Rectal smooth muscle tissue (tissue), 1 donor: ENCODE measurements at regions not wholly inside any gene's neighbourhood (a gene's known extent, or its start where the extent isn't known, plus 50 kb on each side); places are given as distances from the start of the nearest gene placed in this dataset.

Experiments
- H3K27ac ChIP-seq: one replicate; pipeline ENCODE4 v1.7.0; 2013; ENCODE audit warnings: low read depth, low read length, inconsistent platforms
- H3K27me3 ChIP-seq: one replicate; pipeline ENCODE4 v1.7.0; 2013; ENCODE audit warnings: low read length; ENCODE audit not compliant: control insufficient read depth, insufficient read depth
- H3K36me3 ChIP-seq: one replicate; pipeline ENCODE4 v1.7.0; 2013; ENCODE audit warnings: low read length; ENCODE audit not compliant: control insufficient read depth, insufficient read depth
- H3K4me1 ChIP-seq: one replicate; pipeline ENCODE4 v1.7.0; 2013; ENCODE audit warnings: low read length; ENCODE audit not compliant: control insufficient read depth, insufficient read depth
- H3K4me3 ChIP-seq: one replicate; pipeline ENCODE4 v1.7.0; 2013; ENCODE audit warnings: low read length
- H3K9ac ChIP-seq: one replicate; pipeline ENCODE4 v1.7.0; 2013; ENCODE audit warnings: low read length

GRCh38 chr2:129767346-129768035 is 212.0 kb upstream of the RAB6C start:
- H3K36me3 ChIP-seq, result no peaks in the 10 kb centered on the region
- H3K9ac ChIP-seq, result no peak overlapping the region
- no peaks in the 10 kb centered on the region for H3K4me1 ChIP-seq
- H3K27ac ChIP-seq, result no peak overlapping the region
- H3K27me3 ChIP-seq, result no peaks in the 10 kb centered on the region
- no peak overlapping the region for H3K4me3 ChIP-seq

GRCh38 chr2:129768036-129768386 is 211.5 kb upstream of the RAB6C start:
- Histone ChIP-seq H3K27ac (no peak overlapping the region), H3K27me3 (no peaks in the 10 kb centered on the region), H3K36me3 (no peaks in the 10 kb centered on the region), H3K4me3 (no peak overlapping the region), H3K4me1 (no peaks in the 10 kb centered on the region), H3K9ac (no peak overlapping the region)

- Histone ChIP-seq H3K27me3 (no peaks in the 10 kb centered on the region), H3K4me3 (no peak overlapping the region), H3K4me1 (no peaks in the 10 kb centered on the region), H3K36me3 (no peaks in the 10 kb centered on the region), H3K27ac (no peak overlapping the region), H3K9ac (no peak overlapping the region)
Observed at GRCh38 chr2:129768485-129769184, 210.8 kb upstream of the RAB6C start.

GRCh38 chr2:129769185-129769991 is 210.1 kb upstream of the RAB6C start:
- Histone ChIP-seq H3K9ac (no peak overlapping the region), H3K27me3 (no peaks in the 10 kb centered on the region), H3K4me3 (no peak overlapping the region), H3K36me3 (no peaks in the 10 kb centered on the region), H3K4me1 (no peaks in the 10 kb centered on the region), H3K27ac (no peak overlapping the region)

GRCh38 chr2:129771418-129772189 is 207.9 kb upstream of the RAB6C start:
- Histone ChIP-seq H3K4me1 (no peaks in the 10 kb centered on the region), H3K4me3 (no peak overlapping the region), H3K36me3 (no peaks in the 10 kb centered on the region), H3K27me3 (no peaks in the 10 kb centered on the region), H3K27ac (no peak overlapping the region), H3K9ac (no peak overlapping the region)

GRCh38 chr2:129772190-129772579 is 207.3 kb upstream of the RAB6C start:
- Histone ChIP-seq H3K27me3 (no peaks in the 10 kb centered on the region), H3K36me3 (no peaks in the 10 kb centered on the region), H3K9ac (no peak overlapping the region), H3K4me1 (no peaks in the 10 kb centered on the region), H3K27ac (no peak overlapping the region), H3K4me3 (no peak overlapping the region)

- no peaks in the 10 kb centered on the region for H3K4me1 ChIP-seq
- no peak overlapping the region for H3K4me3 ChIP-seq
- H3K27ac ChIP-seq, result no peak overlapping the region
- no peaks in the 10 kb centered on the region for H3K36me3 ChIP-seq
- no peak overlapping the region for H3K9ac ChIP-seq
- no peaks in the 10 kb centered on the region for H3K27me3 ChIP-seq
Observed at GRCh38 chr2:129775952-129776653, 203.4 kb upstream of the RAB6C start.

- Histone ChIP-seq H3K27me3 (no peaks in the 10 kb centered on the region), H3K36me3 (no peaks in the 10 kb centered on the region), H3K9ac (no peak overlapping the region), H3K27ac (no peak overlapping the region), H3K4me3 (no peak overlapping the region), H3K4me1 (no peaks in the 10 kb centered on the region)
Observed at GRCh38 chr2:129777146-129777545, 202.3 kb upstream of the RAB6C start.

- no peaks in the 10 kb centered on the region for H3K27me3 ChIP-seq
- H3K9ac ChIP-seq, result no peak overlapping the region
- no peak overlapping the region for H3K4me3 ChIP-seq
- H3K36me3 ChIP-seq, result no peaks in the 10 kb centered on the region
- no peaks in the 10 kb centered on the region for H3K4me1 ChIP-seq
- H3K27ac ChIP-seq, result no peak overlapping the region
Observed at GRCh38 chr2:129777762-129778583, 201.5 kb upstream of the RAB6C start.

GRCh38 chr2:129778584-129778877 is 200.9 kb upstream of the RAB6C start:
- H3K36me3 ChIP-seq, result no peaks in the 10 kb centered on the region
- no peak overlapping the region for H3K27ac ChIP-seq
- no peaks in the 10 kb centered on the region for H3K27me3 ChIP-seq
- H3K4me1 ChIP-seq, result no peaks in the 10 kb centered on the region
- no peak overlapping the region for H3K9ac ChIP-seq
- H3K4me3 ChIP-seq, result no peak overlapping the region

- no peaks in the 10 kb centered on the region for H3K4me1 ChIP-seq
- H3K27ac ChIP-seq, result no peak overlapping the region
- H3K9ac ChIP-seq, result no peak overlapping the region
- no peaks in the 10 kb centered on the region for H3K36me3 ChIP-seq
- H3K4me3 ChIP-seq, result no peak overlapping the region
- no peaks in the 10 kb centered on the region for H3K27me3 ChIP-seq
Observed at GRCh38 chr2:129779783-129780182, 199.7 kb upstream of the RAB6C start.
